CD4-positive, alpha-beta memory T cell (primary cell): ENCODE measurements at regions not wholly inside any gene's neighbourhood (a gene's known extent, or its start where the extent isn't known, plus 50 kb on each side); places are given as distances from the start of the nearest gene placed in this dataset.
"Not testable (repeated sequence)": the region's sequence is repeated elsewhere in the genome, so short reads cannot be mapped to it uniquely, and the experiment has no call there.

Source experiments
- CTCF ChIA-PET: fragments of 350-600 bp; sonication (Branson Sonifier 250); formaldehyde crosslinking; loops from one replicate; lab custom pipeline; 2021; ENCODE audit warnings: inconsistent platforms; ENCODE audit not compliant: partially characterized antibody; lab: Charles Lee
- POLR2A ChIA-PET: fragments of 350-600 bp; sonication (Branson Sonifier 250); formaldehyde crosslinking; loops from one replicate; lab custom pipeline; 2021; ENCODE audit not compliant: partially characterized antibody; lab: Charles Lee
- DNase-seq, 5 donors: peaks; one replicate each; pipeline versions ENCODE4 v3.0.0 to v3.0.0-alpha.2; 2020 to 2022; ENCODE audit warnings: mixed read lengths in 1 of 5
- H3K27ac ChIP-seq: one replicate; pipeline ENCODE4 v1.7.0; 2013; ENCODE audit warnings: low read depth, low read length
- H3K27me3 ChIP-seq: 2 replicates; pipeline ENCODE4 v1.7.0; 2013; ENCODE audit warnings: mild to moderate bottlenecking, low read length, moderate library complexity; ENCODE audit not compliant: insufficient read depth
- H3K36me3 ChIP-seq: 2 replicates; pipeline ENCODE4 v1.7.0; 2013; ENCODE audit warnings: mild to moderate bottlenecking, low read length, moderate library complexity; ENCODE audit not compliant: insufficient read depth
- H3K4me1 ChIP-seq: 2 replicates; pipeline ENCODE4 v1.7.0; 2013; ENCODE audit warnings: mild to moderate bottlenecking, low read length, moderate library complexity; ENCODE audit not compliant: insufficient read depth
- H3K4me3 ChIP-seq, 2 donors: one replicate each; pipeline ENCODE4 v1.7.0; 2013; ENCODE audit warnings: low read length in 2 of 2, mild to moderate bottlenecking in 1 of 2
- H3K9me3 ChIP-seq, 2 donors: one replicate each; pipeline ENCODE4 v1.7.0; 2013; ENCODE audit warnings: low read length in 2 of 2, control low read depth in 1 of 2; ENCODE audit not compliant: control insufficient read depth in 1 of 2
- H3K27ac Mint-ChIP-seq, 7 donors: one replicate each; pipeline ENCODE4 v1.8.0; 2020 to 2021; ENCODE audit warnings: mixed read lengths in 7 of 7, mild to moderate bottlenecking in 6 of 7, inconsistent platforms in 3 of 7, moderate library complexity in 3 of 7
- H3K27me3 Mint-ChIP-seq, 2 donors: one replicate each; pipeline ENCODE4 v1.8.0; 2020 to 2021; ENCODE audit warnings: mixed read lengths in 2 of 2
- H3K36me3 Mint-ChIP-seq, 2 donors: one replicate each; pipeline ENCODE4 v1.8.0; 2020 to 2021; ENCODE audit warnings: mixed read lengths in 2 of 2, inconsistent platforms in 1 of 2, mild to moderate bottlenecking in 1 of 2
- H3K4me1 Mint-ChIP-seq, 4 donors: one replicate each; pipeline ENCODE4 v1.8.0; 2020 to 2021; ENCODE audit warnings: mixed read lengths in 4 of 4, mild to moderate bottlenecking in 1 of 4
- H3K4me3 Mint-ChIP-seq, 8 donors: one replicate each; pipeline ENCODE4 v1.8.0; 2020 to 2021; ENCODE audit warnings: mixed read lengths in 8 of 8, mild to moderate bottlenecking in 7 of 8, moderate library complexity in 6 of 8, inconsistent platforms in 3 of 8
- H3K9me3 Mint-ChIP-seq, 8 donors: one replicate each; pipeline ENCODE4 v1.8.0; 2020 to 2021; ENCODE audit warnings: mixed read lengths in 8 of 8, mild to moderate bottlenecking in 5 of 8, inconsistent platforms in 3 of 8, moderate library complexity in 1 of 8
- intact Hi-C: fragments of 100-400 bp; cut with micrococcal nuclease; formaldehyde crosslinking; loops from one replicate; pipeline ENCODE4 v1.15.1; 2023

GRCh38 chr2:167785606-167786216, 461.7 kb downstream of the STK39 start:
- Histone ChIP-seq H3K27me3 (no peaks in the 10 kb centered on the region), H3K4me3 (no peak overlapping the region), H3K27ac (no peak overlapping the region), H3K9me3 (no peaks in the 10 kb centered on the region), H3K36me3 (no peaks in the 10 kb centered on the region), H3K4me1 (no peaks in the 10 kb centered on the region)
- Mint-ChIP-seq H3K4me1 (no peaks in the 10 kb centered on the region), H3K4me3 (no peak overlapping the region), H3K9me3 (peaks cover 0 to 3% (median 0%) of the 10 kb centered on the region in 8 donors), H3K36me3 (no peaks in the 10 kb centered on the region), H3K27ac (no peak overlapping the region), H3K27me3 (no peaks in the 10 kb centered on the region)
- CTCF ChIA-PET, result no interaction called here
- intact Hi-C loops, result no loop called here
- DNase-seq, result no peak
- POLR2A ChIA-PET, result no interaction called here

- H3K4me3 Mint-ChIP-seq, result no peak overlapping the region
- ChIA-PET POLR2A (no interaction called here), CTCF (no interaction called here)
- intact Hi-C loops, result no loop called here
- Histone ChIP-seq H3K9me3 (no peaks in the 10 kb centered on the region), H3K4me3 (no peak overlapping the region), H3K27ac (no peak overlapping the region), H3K27me3 (no peaks in the 10 kb centered on the region), H3K36me3 (no peaks in the 10 kb centered on the region), H3K4me1 (no peaks in the 10 kb centered on the region)
- no peaks in the 10 kb centered on the region for H3K36me3 Mint-ChIP-seq
- no peaks in the 10 kb centered on the region for H3K27me3 Mint-ChIP-seq
- peaks cover 0 to 2% (median 0%) of the 10 kb centered on the region in 8 donors for H3K9me3 Mint-ChIP-seq
- no peak overlapping the region for H3K27ac Mint-ChIP-seq
- no peak for DNase-seq
- H3K4me1 Mint-ChIP-seq, result no peaks in the 10 kb centered on the region
Measured at GRCh38 chr2:167784084-167784425, 463.3 kb downstream of the STK39 start.

GRCh38 chr2:167783261-167784083, 463.9 kb downstream of the STK39 start:
- intact Hi-C loops, result no loop called here
- no peak overlapping the region for H3K4me3 Mint-ChIP-seq
- no peaks in the 10 kb centered on the region for H3K9me3 ChIP-seq
- H3K27me3 Mint-ChIP-seq, result no peaks in the 10 kb centered on the region
- POLR2A ChIA-PET, result no interaction called here
- no peak overlapping the region for H3K27ac ChIP-seq
- H3K36me3 Mint-ChIP-seq, result no peaks in the 10 kb centered on the region
- no peak for DNase-seq
- no peak overlapping the region for H3K4me3 ChIP-seq
- H3K27me3 ChIP-seq, result no peaks in the 10 kb centered on the region
- CTCF ChIA-PET, result no interaction called here
- H3K4me1 ChIP-seq, result no peaks in the 10 kb centered on the region
- H3K4me1 Mint-ChIP-seq, result no peaks in the 10 kb centered on the region
- H3K27ac Mint-ChIP-seq, result no peak overlapping the region
- H3K9me3 Mint-ChIP-seq, result peaks cover 0 to 2% (median 0%) of the 10 kb centered on the region in 8 donors
- no peaks in the 10 kb centered on the region for H3K36me3 ChIP-seq

- H3K27me3 Mint-ChIP-seq, H3K4me1 ChIP-seq, DNase-seq, H3K4me1 Mint-ChIP-seq, H3K36me3 ChIP-seq, H3K4me3 ChIP-seq, H3K36me3 Mint-ChIP-seq, H3K9me3 ChIP-seq, H3K27ac ChIP-seq, H3K27ac Mint-ChIP-seq, CTCF ChIA-PET, POLR2A ChIA-PET, H3K27me3 ChIP-seq, intact Hi-C loops, H3K4me3 Mint-ChIP-seq, H3K9me3 Mint-ChIP-seq: not testable (repeated sequence)
Measured at GRCh38 chr2:167781629-167782028, 465.8 kb downstream of the STK39 start.

GRCh38 chr2:167776359-167776758, 471.0 kb downstream of the STK39 start:
- CTCF ChIA-PET, result no interaction called here
- H3K27me3 ChIP-seq, result no peaks in the 10 kb centered on the region
- no peak overlapping the region for H3K4me3 Mint-ChIP-seq
- H3K4me3 ChIP-seq, result no peak overlapping the region
- no peaks in the 10 kb centered on the region for H3K36me3 ChIP-seq
- no peaks in the 10 kb centered on the region for H3K9me3 Mint-ChIP-seq
- no peaks in the 10 kb centered on the region for H3K9me3 ChIP-seq
- DNase-seq, result no peak
- POLR2A ChIA-PET, result no interaction called here
- no peaks in the 10 kb centered on the region for H3K4me1 ChIP-seq
- intact Hi-C loops, result no loop called here
- no peaks in the 10 kb centered on the region for H3K27me3 Mint-ChIP-seq
- H3K27ac ChIP-seq, result no peak overlapping the region
- no peaks in the 10 kb centered on the region for H3K36me3 Mint-ChIP-seq
- no peak overlapping the region for H3K27ac Mint-ChIP-seq
- H3K4me1 Mint-ChIP-seq, result no peaks in the 10 kb centered on the region

GRCh38 chr2:167771628-167772027, 475.8 kb downstream of the STK39 start:
- ChIA-PET POLR2A (no interaction called here), CTCF (no interaction called here)
- Mint-ChIP-seq H3K27ac (no peak overlapping the region), H3K27me3 (no peaks in the 10 kb centered on the region), H3K4me3 (no peak overlapping the region), H3K4me1 (no peaks in the 10 kb centered on the region), H3K36me3 (no peaks in the 10 kb centered on the region), H3K9me3 (peaks cover 0 to 2% (median 0%) of the 10 kb centered on the region in 8 donors)
- intact Hi-C loops, result no loop called here
- Histone ChIP-seq H3K9me3 (no peaks in the 10 kb centered on the region), H3K36me3 (no peaks in the 10 kb centered on the region), H3K27me3 (no peaks in the 10 kb centered on the region), H3K4me3 (no peak overlapping the region), H3K4me1 (no peaks in the 10 kb centered on the region), H3K27ac (no peak overlapping the region)
- DNase-seq, result no peak

- intact Hi-C loops, result no loop called here
- H3K9me3 Mint-ChIP-seq, result peaks cover 0 to 2% (median 0%) of the 10 kb centered on the region in 8 donors
- H3K27ac ChIP-seq, result no peak overlapping the region
- ChIA-PET CTCF (no interaction called here), POLR2A (no interaction called here)
- DNase-seq, result no peak
- no peak overlapping the region for H3K4me3 Mint-ChIP-seq
- no peaks in the 10 kb centered on the region for H3K36me3 ChIP-seq
- no peaks in the 10 kb centered on the region for H3K27me3 Mint-ChIP-seq
- no peaks in the 10 kb centered on the region for H3K4me1 Mint-ChIP-seq
- H3K9me3 ChIP-seq, result no peaks in the 10 kb centered on the region
- H3K27me3 ChIP-seq, result no peaks in the 10 kb centered on the region
- H3K4me1 ChIP-seq, result no peaks in the 10 kb centered on the region
- H3K4me3 ChIP-seq, result no peak overlapping the region
- no peak overlapping the region for H3K27ac Mint-ChIP-seq
- H3K36me3 Mint-ChIP-seq, result no peaks in the 10 kb centered on the region
Measured at GRCh38 chr2:167769020-167769419, 478.4 kb downstream of the STK39 start.
